ENCODE measurements at regions not wholly inside any gene's neighbourhood (a gene's known extent, or its start where the extent isn't known, plus 50 kb on each side); places are given as distances from the start of the nearest gene placed in this dataset.

DNA sequence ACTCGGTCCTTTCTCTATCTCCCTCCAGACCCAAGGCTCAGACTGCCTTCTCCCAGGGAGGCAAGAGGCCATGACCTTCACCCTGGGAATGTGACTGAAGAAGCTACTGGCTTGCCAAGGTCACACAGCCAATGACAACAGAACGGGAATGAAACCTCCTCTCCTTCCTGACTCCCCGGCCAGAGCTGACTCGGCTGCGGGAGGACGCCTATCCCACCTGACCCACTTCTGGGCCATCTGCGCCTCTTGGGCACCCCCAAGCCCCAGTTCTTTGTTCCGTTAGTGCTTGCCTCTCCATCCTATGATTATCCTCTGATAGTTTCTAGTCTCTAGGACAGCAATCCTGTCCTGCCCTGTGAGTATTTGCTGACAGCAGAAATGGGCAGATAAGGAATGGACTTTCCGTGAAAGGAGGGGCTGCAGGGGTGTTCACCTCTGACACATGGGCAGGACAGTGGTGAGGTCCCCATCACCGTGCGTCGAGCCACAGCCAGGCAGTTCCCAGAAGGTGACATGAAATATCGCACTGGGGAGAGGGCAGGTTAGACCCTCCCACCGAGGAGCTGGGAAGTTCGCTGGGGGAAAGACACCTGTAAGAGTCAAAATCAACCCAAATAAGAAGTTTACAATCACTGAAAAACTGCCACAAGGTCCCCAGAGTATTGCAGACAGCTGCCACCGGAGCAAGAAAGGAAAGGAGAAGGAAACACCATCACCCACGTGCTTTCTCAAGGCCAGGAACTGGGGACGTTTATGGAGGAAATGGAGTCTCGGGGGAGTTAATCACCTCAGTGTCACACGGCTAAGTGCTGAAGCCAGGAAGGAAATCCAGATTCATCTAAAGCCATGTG lies 63.0 kb downstream of the INSIG1 start:
- DNase-seq (ENCODE audit: low read depth, low spot score): no peak

DNA sequence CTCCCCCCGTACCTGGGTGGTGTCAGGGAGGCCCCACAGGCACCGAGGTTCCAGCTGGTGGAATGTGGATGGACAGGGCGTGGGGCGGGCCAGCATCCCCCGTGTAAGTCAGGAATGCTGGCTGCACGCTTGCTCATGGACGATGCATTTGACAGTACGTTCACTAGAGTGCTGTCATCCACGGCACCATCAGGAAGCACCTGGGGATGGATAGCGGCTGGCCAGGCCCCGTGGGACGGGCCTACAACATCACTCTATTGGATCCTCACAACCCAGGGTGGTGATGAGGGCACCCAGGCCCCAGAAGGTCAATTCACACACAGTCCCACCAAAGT lies 63.6 kb downstream of the INSIG1 start:
- no peak for DNase-seq (ENCODE audit: low read depth, low spot score)

GRCh38 chr7:155361947-155362346 lies 64.3 kb downstream of the INSIG1 start:
- DNase-seq (ENCODE audit: low read depth, low spot score): no peak

- no peak for DNase-seq (ENCODE audit: low read depth, low spot score)
Observed at GRCh38 chr7:155362380-155363145, 64.9 kb downstream of the INSIG1 start.

GRCh38 chr7:155363146-155363539 lies 65.5 kb downstream of the INSIG1 start:
- no peak for DNase-seq (ENCODE audit: low read depth, low spot score)

- no peak for DNase-seq (ENCODE audit: low read depth, low spot score)
Observed at GRCh38 chr7:155363852-155364600, 66.3 kb downstream of the INSIG1 start.

DNA sequence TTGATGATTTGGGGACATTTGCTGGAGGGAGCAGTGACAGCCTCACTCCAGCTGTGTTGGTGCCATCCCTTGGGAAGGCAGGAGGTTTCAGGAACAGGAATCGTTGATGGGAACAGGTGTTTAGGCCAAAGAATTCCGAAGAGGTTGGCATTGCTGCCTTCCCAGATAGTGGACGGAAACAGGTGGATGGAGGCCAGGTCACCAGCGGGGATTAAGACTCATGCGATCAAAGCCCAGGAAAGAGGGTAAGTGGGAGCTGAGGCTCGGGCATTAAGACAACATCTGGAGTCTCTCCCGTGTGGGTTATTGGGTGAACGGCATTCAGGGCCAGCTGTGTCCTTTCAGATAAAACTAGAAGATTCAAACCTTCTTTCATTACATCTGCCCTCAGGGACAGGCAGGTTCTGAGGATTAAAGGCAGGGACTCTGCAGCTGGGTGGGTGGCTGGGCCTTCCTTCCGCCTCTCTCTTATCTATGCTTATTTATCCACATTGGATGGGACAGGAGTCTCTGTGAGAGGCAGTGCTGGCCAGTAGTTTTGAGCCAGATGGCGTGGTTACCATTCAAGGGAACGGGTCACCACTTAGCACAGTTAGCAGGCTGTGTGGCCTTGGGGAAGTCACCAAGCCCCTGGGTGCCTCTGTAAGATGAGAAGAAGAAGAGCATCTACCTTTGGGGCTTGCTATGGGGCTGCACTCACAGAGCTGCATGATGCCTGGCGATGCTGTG lies 67.6 kb downstream of the INSIG1 start:
- DNase-seq (ENCODE audit: low read depth, low spot score): no peak

- no peak for DNase-seq (ENCODE audit: low read depth, low spot score)
Observed at GRCh38 chr7:155368894-155369600, 71.4 kb downstream of the INSIG1 start.

GRCh38 chr7:155369766-155370165 lies 72.1 kb downstream of the INSIG1 start:
- DNase-seq (ENCODE audit: low read depth, low spot score): no peak

DNA sequence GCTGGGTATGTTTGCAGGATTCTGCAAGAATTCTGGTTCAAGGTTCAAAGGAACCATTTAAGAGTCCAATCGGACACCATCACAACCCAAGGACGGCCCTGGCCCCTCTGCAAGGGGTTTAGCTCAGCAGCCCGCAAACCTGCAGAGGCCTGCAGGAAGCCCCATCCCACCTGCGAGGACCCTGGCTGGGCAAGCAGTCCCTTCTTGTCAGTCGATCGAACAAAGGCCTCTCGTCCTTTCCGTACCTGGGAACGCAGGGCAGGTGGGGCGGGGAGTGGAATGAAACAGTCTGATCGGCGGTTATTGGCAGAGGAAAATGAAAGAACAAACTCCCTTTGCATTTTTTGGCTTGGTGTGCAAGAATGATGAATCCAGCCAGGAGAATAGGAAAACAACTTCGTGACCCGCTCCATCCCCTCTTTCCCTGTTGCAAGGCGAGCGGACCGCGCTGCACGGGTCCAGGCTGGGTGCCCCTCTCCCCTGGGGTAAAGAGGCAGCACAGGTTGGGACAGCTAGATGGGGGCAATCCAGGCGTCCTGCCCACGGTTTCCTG lies 73.7 kb downstream of the INSIG1 start:
- DNase-seq (ENCODE audit: low read depth, low spot score): no peak

- DNase-seq (ENCODE audit: low read depth, low spot score): peak; percentile 32
Observed at GRCh38 chr7:155371884-155372781, 74.5 kb downstream of the INSIG1 start.

DNA sequence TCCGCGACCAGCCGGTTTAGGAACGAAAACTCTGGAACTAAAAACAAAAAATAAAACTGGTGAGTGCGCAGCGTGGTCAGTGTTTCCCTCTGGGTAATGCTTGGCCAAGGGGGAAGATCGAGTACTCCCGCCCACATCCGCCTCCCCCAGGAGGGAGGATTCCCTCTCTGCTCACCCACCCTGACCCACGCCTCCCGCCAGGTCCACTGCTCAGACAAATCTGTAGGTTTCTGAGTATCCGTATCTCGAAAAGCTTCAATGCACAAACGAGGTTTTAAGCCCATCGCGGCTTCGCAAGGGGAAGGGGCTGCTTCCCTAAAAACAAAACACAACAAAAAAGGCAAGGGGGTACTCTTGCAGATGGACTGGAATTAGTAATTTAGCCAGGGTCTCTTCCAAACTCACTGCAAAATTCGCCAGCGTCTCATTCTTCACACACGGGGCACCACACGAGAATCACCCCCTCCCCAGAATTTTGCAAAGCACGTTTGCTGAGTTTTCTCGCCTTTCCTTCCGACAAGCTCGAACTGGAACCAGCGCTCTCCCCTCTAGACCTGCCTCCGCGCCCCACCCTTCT lies 75.2 kb downstream of the INSIG1 start:
- DNase-seq (ENCODE audit: low read depth, low spot score): peak; percentile 27

GRCh38 chr7:155373359-155374273 lies 75.9 kb downstream of the INSIG1 start:
- peak; percentile 45 for DNase-seq (ENCODE audit: low read depth, low spot score)

GRCh38 chr7:155374276-155375252 lies 76.9 kb downstream of the INSIG1 start:
- DNase-seq (ENCODE audit: low read depth, low spot score): peak; percentile 19

GRCh38 chr7:155375337-155376277 lies 77.9 kb downstream of the INSIG1 start:
- DNase-seq (ENCODE audit: low read depth, low spot score): peak; percentile 46
